GM18907 (cell line): ENCODE measurements at regions not wholly inside any gene's neighbourhood (a gene's known extent, or its start where the extent isn't known, plus 50 kb on each side); places are given as distances from the start of the nearest gene placed in this dataset.

Experiments used
- ATAC-seq: cut with Tn5 transposase; IDR thresholded peaks from one replicate; pipeline ENCODE4 v1.9.1; 2021; ENCODE audit warnings: mild to moderate bottlenecking, moderate library complexity; ENCODE audit not compliant: unreplicated experiment

- no peak for ATAC-seq
Measured at GRCh38 chr10:7028809-7029166, 382.0 kb downstream of the SFMBT2 start.

- no peak for ATAC-seq
Measured at GRCh38 chr10:7027913-7028808, 382.7 kb downstream of the SFMBT2 start.

- no peak for ATAC-seq
Measured at GRCh38 chr10:7027237-7027912, 383.5 kb downstream of the SFMBT2 start.

- no peak for ATAC-seq
Measured at GRCh38 chr10:7026818-7027217, 384.0 kb downstream of the SFMBT2 start.

- no peak for ATAC-seq
Measured at GRCh38 chr10:7025296-7025695, 385.5 kb downstream of the SFMBT2 start.

- no peak for ATAC-seq
Measured at GRCh38 chr10:7015457-7015856, 395.4 kb downstream of the SFMBT2 start.

- ATAC-seq = no peak
Measured at GRCh38 chr10:7014721-7015120, 396.1 kb downstream of the SFMBT2 start.

- ATAC-seq = no peak
Measured at GRCh38 chr10:7011994-7012393, 398.8 kb downstream of the SFMBT2 start.

- no peak for ATAC-seq
Measured at GRCh38 chr10:7008645-7009044, 402.2 kb downstream of the SFMBT2 start.

GRCh38 chr10:7007600-7008190 is 403.1 kb downstream of the SFMBT2 start:
- no peak for ATAC-seq

- ATAC-seq = no peak
Measured at GRCh38 chr10:7006566-7006965, 404.3 kb downstream of the SFMBT2 start.

GRCh38 chr10:7003831-7004395 is 406.9 kb downstream of the SFMBT2 start:
- ATAC-seq = no peak

- ATAC-seq = no peak
Measured at GRCh38 chr10:7000061-7000460, 410.8 kb downstream of the SFMBT2 start.

GRCh38 chr10:6999232-6999925 is 411.5 kb downstream of the SFMBT2 start:
- no peak for ATAC-seq

- no peak for ATAC-seq
Measured at GRCh38 chr10:6997509-6997908, 413.3 kb downstream of the SFMBT2 start.

GRCh38 chr10:6996431-6996830 is 414.4 kb downstream of the SFMBT2 start:
- no peak for ATAC-seq

GRCh38 chr10:6995831-6996230 is 415.0 kb downstream of the SFMBT2 start:
- no peak for ATAC-seq

GRCh38 chr10:6995341-6995740 is 415.3 kb upstream of the PRKCQ start:
- no peak for ATAC-seq

GRCh38 chr10:6990891-6991290 is 410.8 kb upstream of the PRKCQ start:
- ATAC-seq = no peak

GRCh38 chr10:6988654-6989053 is 408.6 kb upstream of the PRKCQ start:
- no peak for ATAC-seq

GRCh38 chr10:6987536-6987945 is 407.5 kb upstream of the PRKCQ start:
- ATAC-seq = no peak
